ENCODE measurements at regions not wholly inside any gene's neighbourhood (a gene's known extent, or its start where the extent isn't known, plus 50 kb on each side); places are given as distances from the start of the nearest gene placed in this dataset.

- Histone ChIP-seq H2AFZ (ENCODE audit: low read length) (no peak overlapping the region), H3K27ac (ENCODE audit: low read length) (no peak overlapping the region), H3K9me2 (replicated peaks; ENCODE audit: insufficient read depth, low read length) (no peaks in the 10 kb centered on the region), H3K4me1 (ENCODE audit: low read length) (no peaks in the 10 kb centered on the region), H4K20me1 (ENCODE audit: insufficient read depth, low read length) (no peaks in the 10 kb centered on the region), H3F3A (ENCODE audit: insufficient read depth, low read length) (no peaks in the 10 kb centered on the region), H3K36me3 (replicated peaks; ENCODE audit: insufficient read depth, low read length) (no peaks in the 10 kb centered on the region), H3K9ac (ENCODE audit: low read length) (no peak overlapping the region), H3K4me2 (ENCODE audit: low read depth, low read length) (no peak overlapping the region), H3K27me3 (replicated peaks; ENCODE audit: insufficient read depth, low read length) (no peaks in the 10 kb centered on the region), H3K4me3 (ENCODE audit: low read length) (no peak overlapping the region), H3K79me2 (ENCODE audit: low read length) (no peaks in the 10 kb centered on the region), H3K9me3 (replicated peaks; ENCODE audit: insufficient read depth, low read length) (no peaks in the 10 kb centered on the region)
- no peak for TF ChIP-seq CTCF (IDR thresholded peaks at IDR 0.05; ENCODE audit: low read length)
- no peak for TF ChIP-seq EZH2 (optimal IDR thresholded peaks at IDR 0.05; ENCODE audit: low read depth, low read length)
- no peak for TF ChIP-seq EZH2phosphoT487 (IDR thresholded peaks at IDR 0.05; ENCODE audit: low read length)
- DNase-seq: no peak
These were observed 289.6 kb downstream of the EPM2A start for GRCh38 chr6:145445674-145446073.

- H3K4me1 ChIP-seq (ENCODE audit: low read length): no peaks in the 10 kb centered on the region
- H3K4me2 ChIP-seq (ENCODE audit: low read depth, low read length): no peak overlapping the region
- H3F3A ChIP-seq (ENCODE audit: insufficient read depth, low read length): no peaks in the 10 kb centered on the region
- TF ChIP-seq CTCF (IDR thresholded peaks at IDR 0.05; ENCODE audit: low read length) (no peak), EZH2 (optimal IDR thresholded peaks at IDR 0.05; ENCODE audit: low read depth, low read length) (no peak), EZH2phosphoT487 (IDR thresholded peaks at IDR 0.05; ENCODE audit: low read length) (no peak)
- H3K27ac ChIP-seq (ENCODE audit: low read length): no peak overlapping the region
- H2AFZ ChIP-seq (ENCODE audit: low read length): no peak overlapping the region
- H4K20me1 ChIP-seq (ENCODE audit: insufficient read depth, low read length): no peaks in the 10 kb centered on the region
- no peaks in the 10 kb centered on the region for H3K27me3 ChIP-seq (replicated peaks; ENCODE audit: insufficient read depth, low read length)
- no peak for DNase-seq
- no peak overlapping the region for H3K4me3 ChIP-seq (ENCODE audit: low read length)
- no peaks in the 10 kb centered on the region for H3K9me3 ChIP-seq (replicated peaks; ENCODE audit: insufficient read depth, low read length)
- H3K79me2 ChIP-seq (ENCODE audit: low read length): no peaks in the 10 kb centered on the region
- H3K36me3 ChIP-seq (replicated peaks; ENCODE audit: insufficient read depth, low read length): no peaks in the 10 kb centered on the region
- no peak overlapping the region for H3K9ac ChIP-seq (ENCODE audit: low read length)
- H3K9me2 ChIP-seq (replicated peaks; ENCODE audit: insufficient read depth, low read length): no peaks in the 10 kb centered on the region
These were observed 284.3 kb downstream of the EPM2A start for GRCh38 chr6:145451029-145451428.

GRCh38 chr6:145453376-145453775, 281.9 kb downstream of the EPM2A start:
- Histone ChIP-seq H3K4me1 (ENCODE audit: low read length) (no peaks in the 10 kb centered on the region), H3K27me3 (replicated peaks; ENCODE audit: insufficient read depth, low read length) (no peaks in the 10 kb centered on the region), H2AFZ (ENCODE audit: low read length) (no peak overlapping the region), H3F3A (ENCODE audit: insufficient read depth, low read length) (no peaks in the 10 kb centered on the region), H3K9me3 (replicated peaks; ENCODE audit: insufficient read depth, low read length) (no peaks in the 10 kb centered on the region), H3K9ac (ENCODE audit: low read length) (no peak overlapping the region), H3K9me2 (replicated peaks; ENCODE audit: insufficient read depth, low read length) (no peaks in the 10 kb centered on the region), H3K27ac (ENCODE audit: low read length) (no peak overlapping the region), H3K4me2 (ENCODE audit: low read depth, low read length) (no peak overlapping the region), H4K20me1 (ENCODE audit: insufficient read depth, low read length) (no peaks in the 10 kb centered on the region), H3K79me2 (ENCODE audit: low read length) (no peaks in the 10 kb centered on the region), H3K36me3 (replicated peaks; ENCODE audit: insufficient read depth, low read length) (no peaks in the 10 kb centered on the region), H3K4me3 (ENCODE audit: low read length) (no peak overlapping the region)
- no peak for TF ChIP-seq CTCF (IDR thresholded peaks at IDR 0.05; ENCODE audit: low read length)
- TF ChIP-seq EZH2 (optimal IDR thresholded peaks at IDR 0.05; ENCODE audit: low read depth, low read length): no peak
- no peak for TF ChIP-seq EZH2phosphoT487 (IDR thresholded peaks at IDR 0.05; ENCODE audit: low read length)
- no peak for DNase-seq
